ENCODE measurements at regions not wholly inside any gene's neighbourhood (a gene's known extent, or its start where the extent isn't known, plus 50 kb on each side); places are given as distances from the start of the nearest gene placed in this dataset.

DNA sequence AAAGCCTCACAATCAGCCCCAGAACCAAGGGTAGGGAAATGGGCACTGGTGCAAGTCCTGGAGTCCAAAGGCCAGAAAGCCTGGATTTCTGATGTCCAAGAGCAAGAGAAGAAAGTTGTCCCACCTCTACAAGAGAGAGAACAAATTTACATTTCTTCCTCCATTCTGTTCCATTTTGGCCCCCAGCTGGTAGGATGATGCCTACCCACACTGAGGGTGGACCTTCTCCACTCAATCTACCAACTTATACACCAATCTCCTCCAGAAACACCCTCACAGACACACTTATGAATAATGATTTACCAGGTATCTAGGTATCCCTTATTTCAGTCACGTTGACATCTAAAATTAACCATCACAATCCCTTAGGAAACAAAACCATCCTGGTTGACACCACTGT lies 367.8 kb upstream of the GRIA3 start:
- TF ChIP-seq, protein P1, sequence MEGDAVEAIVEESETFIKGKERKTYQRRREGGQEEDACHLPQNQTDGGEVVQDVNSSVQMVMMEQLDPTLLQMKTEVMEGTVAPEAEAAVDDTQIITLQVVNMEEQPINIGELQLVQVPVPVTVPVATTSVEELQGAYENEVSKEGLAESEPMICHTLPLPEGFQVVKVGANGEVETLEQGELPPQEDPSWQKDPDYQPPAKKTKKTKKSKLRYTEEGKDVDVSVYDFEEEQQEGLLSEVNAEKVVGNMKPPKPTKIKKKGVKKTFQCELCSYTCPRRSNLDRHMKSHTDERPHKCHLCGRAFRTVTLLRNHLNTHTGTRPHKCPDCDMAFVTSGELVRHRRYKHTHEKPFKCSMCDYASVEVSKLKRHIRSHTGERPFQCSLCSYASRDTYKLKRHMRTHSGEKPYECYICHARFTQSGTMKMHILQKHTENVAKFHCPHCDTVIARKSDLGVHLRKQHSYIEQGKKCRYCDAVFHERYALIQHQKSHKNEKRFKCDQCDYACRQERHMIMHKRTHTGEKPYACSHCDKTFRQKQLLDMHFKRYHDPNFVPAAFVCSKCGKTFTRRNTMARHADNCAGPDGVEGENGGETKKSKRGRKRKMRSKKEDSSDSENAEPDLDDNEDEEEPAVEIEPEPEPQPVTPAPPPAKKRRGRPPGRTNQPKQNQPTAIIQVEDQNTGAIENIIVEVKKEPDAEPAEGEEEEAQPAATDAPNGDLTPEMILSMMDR (conservative IDR thresholded peaks at IDR 0.05 in 1 of 2, IDR thresholded peaks at IDR 0.05 in 1 of 2; ENCODE audit: extremely low read depth in 1 of 2, insufficient read depth in 1 of 2, low read depth in 1 of 2, low read length in 2 of 2) = no peak
- TF ChIP-seq EZH2 (IDR thresholded peaks at IDR 0.05; ENCODE audit: borderline replicate concordance, low read length) = no peak

Data from mammary epithelial cell (primary cell).